AG10803 (cell line): ENCODE measurements at regions not wholly inside any gene's neighbourhood (a gene's known extent, or its start where the extent isn't known, plus 50 kb on each side); places are given as distances from the start of the nearest gene placed in this dataset.
A peak's percentile ranks its signal among the peaks of the same experiment; 100 is the strongest.

ENCODE experiments used
- DNase-seq: peaks from one replicate; pipeline ENCODE4 v3.0.0; 2010; ENCODE audit warnings: low read depth
- H3K4me3 ChIP-seq: 2 replicates; pipeline ENCODE4 v1.5.1; 2011; ENCODE audit warnings: mild to moderate bottlenecking, low read length, control low read depth
- CTCF ChIP-seq: conservative IDR thresholded peaks from 2 replicates; pipeline ENCODE4 v1.5.1; 2011; ENCODE audit warnings: mild to moderate bottlenecking, low read length, control low read depth, inconsistent platforms

DNA sequence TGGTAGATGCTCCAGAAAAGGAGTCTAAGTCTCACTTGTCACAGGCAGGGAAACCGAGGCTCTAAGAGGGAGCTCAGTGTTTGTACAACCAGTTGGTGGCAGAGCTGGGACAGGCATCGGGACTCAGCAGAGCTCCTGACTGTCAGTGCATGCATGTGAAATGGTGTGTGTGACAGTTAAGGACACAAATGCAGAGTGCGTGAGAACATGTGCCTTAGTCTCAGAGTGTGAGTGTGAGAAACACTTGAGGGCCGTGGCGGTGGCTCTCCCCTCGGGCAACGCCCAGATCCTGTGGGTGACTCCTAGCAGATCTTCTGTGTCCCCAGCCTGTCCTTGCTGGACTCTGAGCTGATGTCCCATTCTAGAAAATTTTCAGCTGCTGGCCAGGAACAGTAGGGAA lies 362.6 kb downstream of the MATN1 start:
- DNase-seq = no peak
- TF ChIP-seq CTCF = no peak
- H3K4me3 ChIP-seq = no peak overlapping the region

- H3K4me3 ChIP-seq = no peak overlapping the region
- no peak for TF ChIP-seq CTCF
- no peak for DNase-seq
Measured at GRCh38 chr1:30360281-30360680, 363.1 kb downstream of the MATN1 start.

DNA sequence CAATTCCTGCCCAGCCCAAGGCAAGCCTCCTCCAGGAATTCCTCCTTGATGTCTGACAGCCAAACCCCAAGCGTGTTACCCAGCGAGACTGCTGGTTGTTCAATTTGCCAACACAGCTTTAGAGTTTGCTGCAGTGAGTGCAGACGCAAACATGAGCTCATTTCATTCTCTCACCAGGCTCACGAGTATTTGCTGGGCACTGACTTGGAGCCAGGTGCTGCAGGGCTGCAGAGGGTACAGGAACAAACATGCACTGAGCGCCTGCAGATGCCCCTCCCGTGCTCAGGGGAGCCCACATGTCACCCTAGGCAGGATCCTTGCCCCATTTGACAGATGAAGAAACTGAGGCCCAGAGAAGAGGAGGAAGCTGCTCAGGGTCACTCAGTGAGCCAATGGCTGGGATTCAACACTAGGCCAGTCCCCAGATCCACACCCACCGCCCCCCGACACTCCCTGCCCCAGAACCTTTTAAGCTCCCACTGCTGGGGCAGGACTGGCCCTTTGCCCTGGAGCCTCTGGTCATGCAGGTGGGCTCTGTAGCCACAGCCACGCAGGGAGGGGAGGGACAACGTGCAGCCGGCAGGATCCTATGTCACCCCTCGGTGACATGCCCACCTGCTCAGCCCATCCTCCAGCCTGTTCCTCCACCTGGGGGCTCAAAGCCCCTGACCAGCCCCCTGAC lies 363.7 kb downstream of the MATN1 start:
- no peak overlapping the region for H3K4me3 ChIP-seq
- DNase-seq = no peak
- TF ChIP-seq CTCF = no peak

DNA sequence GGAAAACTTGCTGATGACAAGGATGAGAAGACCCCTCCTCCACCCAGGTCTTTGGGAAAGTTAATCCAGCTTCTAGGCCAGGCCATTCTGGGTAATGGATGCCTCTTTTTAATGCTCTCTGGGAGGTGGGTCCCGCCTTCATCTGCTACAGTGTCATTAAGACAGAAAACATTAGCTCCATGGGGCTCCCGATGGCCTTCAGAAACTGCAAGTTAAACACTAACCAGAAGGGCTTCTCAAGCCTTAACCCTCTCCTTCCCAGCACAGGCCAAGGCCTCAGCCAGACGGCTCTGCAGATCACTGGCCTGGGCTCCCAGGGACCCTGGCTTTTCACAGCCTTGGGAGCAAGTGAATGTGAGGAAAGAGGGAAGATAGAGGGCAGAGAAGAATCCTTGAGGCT lies 364.9 kb downstream of the MATN1 start:
- TF ChIP-seq CTCF = no peak
- no peak overlapping the region for H3K4me3 ChIP-seq
- no peak for DNase-seq

DNA sequence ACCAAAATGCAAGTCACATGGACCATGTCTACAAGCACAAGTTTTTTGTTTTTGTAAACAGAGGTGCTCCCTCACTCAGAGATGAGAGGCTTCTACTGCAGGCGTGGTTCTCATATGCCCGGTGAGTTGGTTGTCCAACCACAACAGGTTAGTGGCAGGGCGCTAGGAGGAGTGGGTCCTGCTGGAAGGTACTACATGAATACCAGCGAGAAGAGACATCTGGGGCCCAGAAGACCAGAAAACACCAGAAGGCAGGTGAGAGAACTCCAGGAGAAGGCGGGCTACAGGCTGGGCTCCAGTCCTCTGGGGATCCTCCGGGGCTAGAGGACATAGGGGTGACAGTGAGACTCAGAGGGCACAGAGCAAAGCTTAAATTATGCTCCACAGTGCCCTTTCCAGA lies 366.5 kb downstream of the MATN1 start:
- TF ChIP-seq CTCF = no peak
- H3K4me3 ChIP-seq = no peak overlapping the region

DNA sequence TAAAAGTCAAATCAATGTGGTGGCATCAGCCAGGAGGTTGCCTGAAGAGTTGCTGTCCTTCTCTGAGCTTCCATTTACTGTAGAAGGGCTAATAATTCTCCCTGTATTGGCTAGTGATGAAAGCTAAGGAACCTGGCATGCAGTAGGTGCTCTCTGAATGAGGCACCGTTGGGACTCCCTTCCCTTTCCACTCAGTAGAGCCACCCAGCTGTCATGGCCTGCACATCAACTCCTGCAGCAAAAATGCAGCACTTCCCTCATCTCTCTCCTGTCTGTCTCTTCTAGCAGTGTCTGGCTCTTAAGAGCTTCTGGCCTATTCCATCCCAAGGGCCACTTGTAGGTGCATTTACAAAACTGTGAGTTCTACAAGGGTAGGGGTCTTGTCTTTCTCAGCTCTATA lies 369.0 kb downstream of the MATN1 start:
- TF ChIP-seq CTCF = no peak
- DNase-seq = no peak

More for the DNA sequence above, 366.5 kb downstream of the MATN1 start:
- DNase-seq = no peak

GRCh38 chr1:30353637-30354036 lies 369.7 kb downstream of the MATN1 start:
- no peak overlapping the region for H3K4me3 ChIP-seq
- peak; percentile 66 for TF ChIP-seq CTCF
- DNase-seq = peak; percentile 20

More for the DNA sequence above, 369.0 kb downstream of the MATN1 start:
- no peak overlapping the region for H3K4me3 ChIP-seq
